ENCODE measurements at regions not wholly inside any gene's neighbourhood (a gene's known extent, or its start where the extent isn't known, plus 50 kb on each side); places are given as distances from the start of the nearest gene placed in this dataset.

- WGBS, 4 donors, result 78 to 85% (median 80%) methylated on average over 4 to 5 of the region's 5 CpGs
- H3K4me1 ChIP-seq (replicated peaks in 1 of 2), result no peaks in the 10 kb centered on the region
- TF ChIP-seq POLR2A (IDR thresholded peaks at IDR 0.05) (no peak), CTCF (IDR thresholded peaks at IDR 0.05) (no peak)
- no peaks in the 10 kb centered on the region for H3K27me3 ChIP-seq
- no peak for DNase-seq
- H3K36me3 ChIP-seq (replicated peaks in 1 of 2), result no peaks in the 10 kb centered on the region
- H3K27ac ChIP-seq, result no peak overlapping the region
- no peak overlapping the region for H3K4me3 ChIP-seq
- no peaks in the 10 kb centered on the region for H3K9me3 ChIP-seq (replicated peaks in 1 of 3)
- intact Hi-C loops (cut with DNase I), result no loop called here
These were observed 177.2 kb downstream of the MOSPD2 start for GRCh38 chrX:15050395-15050794.

- 39 to 63% (median 44%) methylated on average over 2 of the region's 2 CpGs for WGBS, 4 donors
- H3K9me3 ChIP-seq (replicated peaks in 1 of 3), result no peaks in the 10 kb centered on the region
- no peaks in the 10 kb centered on the region for H3K4me1 ChIP-seq (replicated peaks in 1 of 2)
- no peak for DNase-seq
- H3K36me3 ChIP-seq (replicated peaks in 1 of 2), result no peaks in the 10 kb centered on the region
- no peak overlapping the region for H3K27ac ChIP-seq
- intact Hi-C loops (cut with DNase I), result no loop called here
- H3K4me3 ChIP-seq, result no peak overlapping the region
- H3K27me3 ChIP-seq, result no peaks in the 10 kb centered on the region
- TF ChIP-seq POLR2A (IDR thresholded peaks at IDR 0.05) (no peak), CTCF (IDR thresholded peaks at IDR 0.05) (no peak)
These were observed 170.3 kb downstream of the MOSPD2 start for GRCh38 chrX:15043538-15043937.

DNA sequence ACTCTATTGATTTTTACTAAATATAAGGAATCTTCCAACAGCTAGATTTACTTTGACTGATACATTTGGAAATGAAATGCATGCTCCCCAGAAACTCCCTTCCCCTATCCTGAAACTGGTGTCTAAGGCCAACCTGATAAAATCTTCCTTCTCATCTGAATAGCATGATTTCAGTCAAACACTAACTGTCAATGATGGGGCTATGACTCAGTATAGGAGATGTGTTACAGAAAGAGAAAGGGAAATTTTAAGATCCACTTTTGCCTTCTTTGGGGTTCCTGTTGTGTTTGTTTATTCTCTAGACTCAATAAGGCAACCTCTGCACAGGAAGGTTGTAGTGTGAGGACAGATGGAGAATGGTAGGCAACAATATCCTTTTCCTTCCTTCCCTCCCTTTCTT is 160.7 kb downstream of the MOSPD2 start:
- Histone ChIP-seq H3K27me3 (no peaks in the 10 kb centered on the region), H3K27ac (no peak overlapping the region), H3K36me3 (replicated peaks in 1 of 2) (no peaks in the 10 kb centered on the region), H3K9me3 (replicated peaks in 1 of 3) (no peaks in the 10 kb centered on the region), H3K4me3 (no peak overlapping the region), H3K4me1 (replicated peaks in 1 of 2) (no peaks in the 10 kb centered on the region)
- no peak for DNase-seq
- TF ChIP-seq POLR2A (IDR thresholded peaks at IDR 0.05) (no peak), CTCF (IDR thresholded peaks at IDR 0.05) (no peak)
- intact Hi-C loops (cut with DNase I), result no loop called here

DNA sequence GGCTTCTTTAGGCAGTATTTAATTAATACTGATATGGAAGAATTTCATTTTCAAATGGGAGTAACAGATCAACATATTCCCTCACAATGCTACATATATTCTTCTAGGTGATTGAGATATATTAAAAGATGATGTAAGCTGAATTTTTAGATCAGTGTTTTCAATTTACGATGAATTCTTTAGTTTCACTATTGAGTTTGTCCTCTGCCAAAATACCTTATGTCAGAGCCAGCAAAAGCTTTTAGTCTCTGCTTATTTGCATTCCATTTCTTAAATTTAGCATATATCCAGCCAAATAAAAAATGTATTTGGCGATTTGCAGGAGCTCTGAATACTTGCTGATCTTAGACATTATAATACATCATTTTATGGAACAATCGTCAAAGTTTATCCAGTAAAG is 144.3 kb downstream of the MOSPD2 start:
- H3K4me3 ChIP-seq, result no peak overlapping the region
- intact Hi-C loops (cut with DNase I), result no loop called here
- no peaks in the 10 kb centered on the region for H3K27me3 ChIP-seq
- no peaks in the 10 kb centered on the region for H3K9me3 ChIP-seq (replicated peaks in 1 of 3)
- 54 to 71% (median 63%) methylated on average over 3 of the region's 3 CpGs for WGBS, 4 donors
- no peaks in the 10 kb centered on the region for H3K4me1 ChIP-seq (replicated peaks in 1 of 2)
- H3K27ac ChIP-seq, result no peak overlapping the region
- no peak for DNase-seq
- no peak for TF ChIP-seq POLR2A (IDR thresholded peaks at IDR 0.05)
- no peak for TF ChIP-seq CTCF (IDR thresholded peaks at IDR 0.05)
- H3K36me3 ChIP-seq (replicated peaks in 1 of 2), result no peaks in the 10 kb centered on the region

All from adrenal gland (tissue), 9 donors.